ENCODE measurements at regions not wholly inside any gene's neighbourhood (a gene's known extent, or its start where the extent isn't known, plus 50 kb on each side); places are given as distances from the start of the nearest gene placed in this dataset.
"Not testable (repeated sequence)": the region's sequence is repeated elsewhere in the genome, so short reads cannot be mapped to it uniquely, and the experiment has no call there.

DNA sequence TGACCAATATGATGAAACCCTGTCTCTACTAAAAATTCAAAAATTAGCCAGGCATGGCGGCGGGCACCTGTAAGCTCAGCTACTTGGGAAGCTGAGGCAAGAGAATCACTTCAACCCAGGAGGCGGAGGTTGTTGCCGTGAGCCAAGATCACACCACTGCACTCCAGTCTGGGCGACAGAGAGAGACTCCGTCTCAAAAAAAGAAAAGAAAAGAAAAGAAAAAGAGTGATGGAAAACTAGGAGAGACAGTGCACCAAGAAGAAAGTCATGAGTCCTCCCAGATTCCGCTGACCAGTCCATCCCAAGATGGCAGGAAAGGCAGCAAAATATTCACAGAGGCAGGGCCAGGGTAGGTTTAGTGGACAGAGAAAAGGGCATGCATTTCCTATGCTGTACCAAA, 226.9 kb downstream of the ASMT start:
- H3K4me3 ChIP-seq (ENCODE audit: insufficient read depth, low read depth, low read length) = no peak overlapping the region
- WGBS, 2 experiments = 93 to 94% methylated on average over 7 of the region's 7 CpGs
- no peaks in the 10 kb centered on the region for H3K9me3 ChIP-seq (ENCODE audit: control insufficient read depth, low read length)
- no peaks in the 10 kb centered on the region for H3K4me1 ChIP-seq (ENCODE audit: control insufficient read depth, insufficient read depth, low read length)
- H3K27me3 ChIP-seq (ENCODE audit: control insufficient read depth, insufficient read depth, low read length, poor library complexity, severe bottlenecking) = no peaks in the 10 kb centered on the region
- no peak overlapping the region for H3K27ac ChIP-seq (ENCODE audit: insufficient read depth, low read depth, low read length, poor library complexity, severe bottlenecking)
- H3K36me3 ChIP-seq (ENCODE audit: control insufficient read depth, insufficient read depth, low read length) = no peaks in the 10 kb centered on the region

DNA sequence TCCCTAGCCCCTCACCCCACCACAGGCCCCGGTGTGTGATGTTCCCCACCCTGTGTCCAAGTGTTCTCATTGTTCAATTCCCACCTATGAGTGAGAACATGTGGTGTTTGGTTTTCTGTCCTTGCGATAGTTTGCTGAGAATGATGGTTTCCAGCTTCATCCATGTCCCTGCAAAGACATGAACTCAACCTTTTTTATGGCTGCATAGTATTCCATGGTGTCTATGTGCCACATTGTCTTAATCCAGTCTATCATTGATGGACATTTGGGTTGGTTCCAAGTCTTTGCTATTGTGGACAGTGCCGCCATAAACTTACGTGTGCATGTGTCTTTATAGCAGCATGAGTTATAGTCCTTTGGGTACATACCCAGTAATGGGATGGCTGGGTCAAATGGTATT, 232.1 kb downstream of the ASMT start:
- H3K27ac ChIP-seq (ENCODE audit: insufficient read depth, low read depth, low read length, poor library complexity, severe bottlenecking); H3K36me3 ChIP-seq (ENCODE audit: control insufficient read depth, insufficient read depth, low read length); H3K27me3 ChIP-seq (ENCODE audit: control insufficient read depth, insufficient read depth, low read length, poor library complexity, severe bottlenecking); H3K4me3 ChIP-seq (ENCODE audit: insufficient read depth, low read depth, low read length); H3K9me3 ChIP-seq (ENCODE audit: control insufficient read depth, low read length); H3K4me1 ChIP-seq (ENCODE audit: control insufficient read depth, insufficient read depth, low read length): not testable (repeated sequence)
- WGBS, 2 experiments = 85 to 92% methylated on average over 3 to 4 of the region's 4 CpGs

DNA sequence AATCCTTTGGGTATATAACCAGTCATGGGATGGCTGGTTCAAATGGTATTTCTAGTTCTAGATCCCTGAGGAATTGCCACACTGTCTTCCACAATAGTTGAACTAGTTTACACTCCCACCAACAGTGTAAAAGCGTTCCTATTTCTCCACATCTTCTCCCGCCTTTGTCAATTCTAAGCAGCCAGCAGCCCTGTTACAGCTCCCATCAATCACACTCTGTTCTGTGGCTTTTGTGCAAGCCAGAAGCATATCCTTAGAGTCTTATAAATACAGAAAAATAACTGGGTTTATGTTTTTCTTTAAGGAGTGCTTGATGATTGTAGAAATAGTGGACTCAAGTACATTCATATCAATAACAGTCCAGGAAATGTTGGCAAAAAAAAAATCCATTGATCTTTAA, 232.9 kb downstream of the ASMT start:
- WGBS, 2 experiments = 69 to 81% methylated on average over 2 of the region's 2 CpGs
- H3K27ac ChIP-seq (ENCODE audit: insufficient read depth, low read depth, low read length, poor library complexity, severe bottlenecking); H3K4me3 ChIP-seq (ENCODE audit: insufficient read depth, low read depth, low read length); H3K4me1 ChIP-seq (ENCODE audit: control insufficient read depth, insufficient read depth, low read length); H3K36me3 ChIP-seq (ENCODE audit: control insufficient read depth, insufficient read depth, low read length); H3K27me3 ChIP-seq (ENCODE audit: control insufficient read depth, insufficient read depth, low read length, poor library complexity, severe bottlenecking); H3K9me3 ChIP-seq (ENCODE audit: control insufficient read depth, low read length): not testable (repeated sequence)

DNA sequence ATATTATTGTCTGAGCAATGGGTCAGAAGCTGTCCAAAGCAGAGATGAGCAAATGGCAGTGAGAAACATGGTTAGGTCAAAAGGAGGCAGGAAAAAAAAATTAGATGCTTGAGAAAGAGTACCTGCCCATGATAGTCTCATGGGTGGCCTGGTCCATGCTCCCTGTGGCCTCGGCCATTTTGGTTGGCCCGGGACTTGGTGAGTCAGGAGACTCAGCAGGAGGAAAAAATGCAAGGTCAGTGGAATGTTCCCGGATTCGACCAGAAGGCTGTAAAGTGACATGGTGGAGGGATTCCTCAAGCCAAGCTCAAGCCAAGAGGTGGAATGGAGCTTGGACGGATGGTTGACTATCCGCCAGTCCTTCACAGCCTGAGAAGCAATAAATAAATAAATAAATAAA, 236.7 kb downstream of the ASMT start:
- no peak overlapping the region for H3K27ac ChIP-seq (ENCODE audit: insufficient read depth, low read depth, low read length, poor library complexity, severe bottlenecking)
- no peaks in the 10 kb centered on the region for H3K9me3 ChIP-seq (ENCODE audit: control insufficient read depth, low read length)
- WGBS, 2 experiments = 85 to 90% methylated on average over 4 to 6 of the region's 6 CpGs
- no peaks in the 10 kb centered on the region for H3K27me3 ChIP-seq (ENCODE audit: control insufficient read depth, insufficient read depth, low read length, poor library complexity, severe bottlenecking)
- H3K36me3 ChIP-seq (ENCODE audit: control insufficient read depth, insufficient read depth, low read length) = no peaks in the 10 kb centered on the region
- no peaks in the 10 kb centered on the region for H3K4me1 ChIP-seq (ENCODE audit: control insufficient read depth, insufficient read depth, low read length)
- no peak overlapping the region for H3K4me3 ChIP-seq (ENCODE audit: insufficient read depth, low read depth, low read length)

DNA sequence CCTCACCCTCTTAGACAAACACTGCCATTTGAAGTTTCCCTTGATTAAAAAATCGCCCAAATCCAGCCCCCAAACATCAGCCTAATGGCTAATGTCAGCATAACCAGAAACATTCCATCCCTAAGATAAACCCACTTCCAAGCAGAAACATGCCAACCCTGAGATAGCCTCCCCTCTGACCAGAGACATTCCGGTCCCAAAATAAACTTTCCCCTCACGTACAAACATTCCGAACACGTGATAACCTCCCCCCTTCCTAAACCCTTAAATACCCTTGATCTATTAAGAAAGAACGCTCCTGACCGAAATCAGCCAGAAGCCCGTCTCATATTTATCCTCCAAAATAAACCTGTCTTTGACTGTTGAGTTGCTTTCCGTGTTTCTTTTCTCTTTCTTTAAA, 237.2 kb downstream of the ASMT start:
- WGBS, 2 experiments = 94% methylated on average over 9 of the region's 9 CpGs
- Histone ChIP-seq H3K4me1 (ENCODE audit: control insufficient read depth, insufficient read depth, low read length) (no peaks in the 10 kb centered on the region), H3K36me3 (ENCODE audit: control insufficient read depth, insufficient read depth, low read length) (no peaks in the 10 kb centered on the region), H3K27me3 (ENCODE audit: control insufficient read depth, insufficient read depth, low read length, poor library complexity, severe bottlenecking) (no peaks in the 10 kb centered on the region), H3K9me3 (ENCODE audit: control insufficient read depth, low read length) (no peaks in the 10 kb centered on the region), H3K27ac (ENCODE audit: insufficient read depth, low read depth, low read length, poor library complexity, severe bottlenecking) (no peak overlapping the region), H3K4me3 (ENCODE audit: insufficient read depth, low read depth, low read length) (no peak overlapping the region)

DNA sequence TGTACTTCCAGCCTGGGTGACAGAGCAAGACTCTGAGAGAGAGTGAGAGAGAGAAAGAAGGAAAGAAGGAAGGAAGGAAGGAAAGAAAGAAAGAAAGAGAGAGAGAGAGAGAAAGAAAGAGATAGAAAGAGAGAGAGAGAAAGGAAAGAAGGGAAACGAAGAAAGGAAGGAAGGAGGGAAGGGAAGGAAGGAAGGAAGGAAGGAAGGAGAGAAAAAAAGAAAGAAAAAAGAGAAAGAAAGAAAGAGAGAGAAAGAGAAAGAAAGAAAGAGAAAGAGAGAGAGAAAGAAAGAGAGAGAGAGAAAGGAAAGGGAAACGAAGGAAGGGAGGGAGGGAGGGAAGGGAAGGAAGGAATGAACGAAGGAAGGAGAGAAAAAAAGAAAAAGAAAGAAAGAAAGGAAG, 238.6 kb downstream of the ASMT start:
- no peak overlapping the region for H3K27ac ChIP-seq (ENCODE audit: insufficient read depth, low read depth, low read length, poor library complexity, severe bottlenecking)
- H3K9me3 ChIP-seq (ENCODE audit: control insufficient read depth, low read length) = no peaks in the 10 kb centered on the region
- H3K4me1 ChIP-seq (ENCODE audit: control insufficient read depth, insufficient read depth, low read length) = no peaks in the 10 kb centered on the region
- WGBS, 2 experiments = 61 to 62% methylated on average over 3 of the region's 3 CpGs
- no peaks in the 10 kb centered on the region for H3K27me3 ChIP-seq (ENCODE audit: control insufficient read depth, insufficient read depth, low read length, poor library complexity, severe bottlenecking)
- H3K4me3 ChIP-seq (ENCODE audit: insufficient read depth, low read depth, low read length) = no peak overlapping the region
- no peaks in the 10 kb centered on the region for H3K36me3 ChIP-seq (ENCODE audit: control insufficient read depth, insufficient read depth, low read length)

DNA sequence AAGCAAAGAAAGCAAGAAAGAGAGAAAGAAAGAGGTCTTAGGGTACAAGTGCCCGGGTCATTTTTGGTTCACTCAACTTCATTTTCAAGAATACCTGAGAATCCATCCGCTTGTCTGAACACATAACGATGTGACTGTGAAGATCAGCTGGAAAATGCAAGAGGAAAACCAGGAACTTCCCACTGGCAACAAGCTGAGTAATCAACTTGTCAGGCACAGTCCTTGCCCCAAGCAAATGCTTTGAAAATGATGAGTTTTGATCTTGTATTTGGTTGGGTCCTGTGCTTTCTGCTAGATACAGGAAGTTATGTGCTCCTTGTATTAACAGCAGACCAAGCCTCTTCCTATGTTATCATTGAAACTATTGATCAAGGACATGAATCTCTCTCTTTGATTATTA, 239.1 kb downstream of the ASMT start:
- 95 to 96% methylated on average over 3 of the region's 3 CpGs for WGBS, 2 experiments
- no peaks in the 10 kb centered on the region for H3K36me3 ChIP-seq (ENCODE audit: control insufficient read depth, insufficient read depth, low read length)
- no peaks in the 10 kb centered on the region for H3K27me3 ChIP-seq (ENCODE audit: control insufficient read depth, insufficient read depth, low read length, poor library complexity, severe bottlenecking)

DNA sequence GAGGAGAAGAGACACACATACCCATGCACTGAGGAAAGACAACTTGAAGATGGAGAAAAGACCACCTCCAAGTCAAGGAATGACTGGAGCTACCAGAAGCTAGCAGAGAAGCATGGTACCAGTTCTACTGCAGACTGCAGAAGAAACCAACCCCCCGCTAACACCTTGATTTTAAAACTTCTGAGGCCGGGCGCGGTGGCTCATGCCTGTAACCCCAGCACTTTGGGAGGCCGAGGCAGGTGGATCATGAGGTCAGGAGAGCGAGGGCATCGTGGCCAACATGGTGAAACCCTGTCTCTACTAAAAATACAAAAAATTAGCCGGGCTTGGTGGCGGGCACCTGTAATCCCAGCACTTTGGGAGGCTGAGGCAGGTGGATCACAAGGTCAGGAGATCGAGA, 240.0 kb downstream of the ASMT start:
- not testable (repeated sequence) for H3K4me3 ChIP-seq (ENCODE audit: insufficient read depth, low read depth, low read length); H3K9me3 ChIP-seq (ENCODE audit: control insufficient read depth, low read length); H3K36me3 ChIP-seq (ENCODE audit: control insufficient read depth, insufficient read depth, low read length); H3K27me3 ChIP-seq (ENCODE audit: control insufficient read depth, insufficient read depth, low read length, poor library complexity, severe bottlenecking); H3K27ac ChIP-seq (ENCODE audit: insufficient read depth, low read depth, low read length, poor library complexity, severe bottlenecking); H3K4me1 ChIP-seq (ENCODE audit: control insufficient read depth, insufficient read depth, low read length)
- 88 to 96% methylated on average over 10 of the region's 10 CpGs for WGBS, 2 experiments

More for the DNA sequence above, 239.1 kb downstream of the ASMT start:
- no peak overlapping the region for H3K27ac ChIP-seq (ENCODE audit: insufficient read depth, low read depth, low read length, poor library complexity, severe bottlenecking)
- no peak overlapping the region for H3K4me3 ChIP-seq (ENCODE audit: insufficient read depth, low read depth, low read length)
- H3K9me3 ChIP-seq (ENCODE audit: control insufficient read depth, low read length) = no peaks in the 10 kb centered on the region
- H3K4me1 ChIP-seq (ENCODE audit: control insufficient read depth, insufficient read depth, low read length) = no peaks in the 10 kb centered on the region

DNA sequence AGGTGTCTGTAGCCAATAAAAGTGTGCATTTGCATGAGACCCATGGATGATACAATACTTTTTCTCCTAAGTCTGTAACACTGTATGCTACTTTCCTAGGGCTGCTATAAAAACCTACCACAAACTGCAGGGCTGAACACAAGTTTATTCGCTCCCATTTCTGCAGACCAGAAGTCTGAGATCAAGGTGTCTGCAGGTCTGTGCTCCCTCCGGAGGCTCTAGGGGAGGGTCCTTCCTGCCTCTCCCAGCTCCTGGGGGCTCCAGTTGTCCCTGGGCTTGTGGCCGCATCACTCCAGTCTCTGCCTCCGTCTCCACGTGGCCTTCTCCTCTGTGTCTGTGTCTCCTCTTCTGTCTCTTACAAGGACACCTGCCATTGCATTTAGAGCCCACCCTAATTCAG, 244.4 kb downstream of the ASMT start:
- not testable (repeated sequence) for H3K27me3 ChIP-seq (ENCODE audit: control insufficient read depth, insufficient read depth, low read length, poor library complexity, severe bottlenecking); H3K27ac ChIP-seq (ENCODE audit: insufficient read depth, low read depth, low read length, poor library complexity, severe bottlenecking); H3K4me1 ChIP-seq (ENCODE audit: control insufficient read depth, insufficient read depth, low read length); H3K9me3 ChIP-seq (ENCODE audit: control insufficient read depth, low read length); H3K36me3 ChIP-seq (ENCODE audit: control insufficient read depth, insufficient read depth, low read length); H3K4me3 ChIP-seq (ENCODE audit: insufficient read depth, low read depth, low read length)
- WGBS, 2 experiments = 97 to 98% methylated on average over 5 of the region's 5 CpGs

DNA sequence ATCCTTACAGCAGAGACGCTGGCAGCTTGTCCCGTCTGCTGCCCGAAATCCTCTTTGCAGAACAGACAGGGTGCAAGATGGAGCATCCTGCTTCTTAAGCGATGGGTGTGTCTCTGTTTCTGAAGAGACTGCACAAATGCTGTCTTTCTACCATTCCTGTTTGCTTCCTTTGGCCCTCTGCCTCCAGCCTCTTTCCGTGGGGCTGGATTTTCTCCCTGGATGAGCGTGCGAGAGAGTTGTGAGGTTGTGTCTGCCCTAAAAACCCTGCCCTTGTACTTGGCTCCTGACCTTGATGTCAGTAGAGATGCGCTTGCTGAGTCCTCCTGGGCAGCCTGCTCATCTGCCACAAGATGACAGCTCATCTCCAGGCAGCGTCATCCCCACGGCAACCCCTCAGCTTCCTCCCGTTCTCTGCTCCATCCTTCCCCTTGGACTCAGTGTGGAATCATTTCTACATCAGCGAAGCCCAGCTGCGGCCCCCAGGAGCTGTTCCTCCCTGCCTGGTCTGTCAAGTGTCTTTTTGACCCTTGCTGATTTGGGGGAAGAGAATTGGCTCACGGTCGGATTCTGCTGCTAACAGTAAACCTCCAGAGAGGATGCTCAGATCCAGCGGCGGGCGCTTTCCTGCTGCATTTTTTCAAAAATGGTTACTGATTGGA, 246.2 kb downstream of the ASMT start:
- Histone ChIP-seq H3K27me3 (ENCODE audit: control insufficient read depth, insufficient read depth, low read length, poor library complexity, severe bottlenecking) (no peaks in the 10 kb centered on the region), H3K36me3 (ENCODE audit: control insufficient read depth, insufficient read depth, low read length) (no peaks in the 10 kb centered on the region), H3K4me1 (ENCODE audit: control insufficient read depth, insufficient read depth, low read length) (no peaks in the 10 kb centered on the region), H3K4me3 (ENCODE audit: insufficient read depth, low read depth, low read length) (no peak overlapping the region), H3K27ac (ENCODE audit: insufficient read depth, low read depth, low read length, poor library complexity, severe bottlenecking) (no peak overlapping the region), H3K9me3 (ENCODE audit: control insufficient read depth, low read length) (no peaks in the 10 kb centered on the region)
- WGBS, 2 experiments = 88 to 91% methylated on average over 18 of the region's 18 CpGs

DNA sequence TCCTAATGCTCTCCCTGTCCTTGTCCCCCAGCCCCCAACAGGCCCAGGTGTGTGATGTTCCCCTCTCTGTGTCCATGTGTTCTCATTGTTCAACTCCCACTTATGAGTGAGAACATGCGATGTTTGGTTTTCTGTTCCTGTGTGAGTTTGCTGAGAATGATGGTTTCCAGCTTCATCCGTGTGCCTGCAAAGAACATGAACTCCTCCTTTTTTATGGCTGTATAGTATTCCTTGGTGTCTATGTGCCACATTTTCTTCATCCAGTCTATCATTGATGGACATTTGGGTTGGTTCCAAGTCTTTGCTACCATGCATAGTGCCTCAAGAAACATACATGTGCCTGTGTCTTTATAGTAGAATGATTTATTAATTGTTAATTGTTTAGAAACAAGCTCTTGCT, 249.1 kb downstream of the ASMT start:
- H3K9me3 ChIP-seq (ENCODE audit: control insufficient read depth, low read length); H3K4me3 ChIP-seq (ENCODE audit: insufficient read depth, low read depth, low read length); H3K27me3 ChIP-seq (ENCODE audit: control insufficient read depth, insufficient read depth, low read length, poor library complexity, severe bottlenecking); H3K4me1 ChIP-seq (ENCODE audit: control insufficient read depth, insufficient read depth, low read length); H3K27ac ChIP-seq (ENCODE audit: insufficient read depth, low read depth, low read length, poor library complexity, severe bottlenecking); H3K36me3 ChIP-seq (ENCODE audit: control insufficient read depth, insufficient read depth, low read length): not testable (repeated sequence)
- 72 to 94% methylated on average over 2 of the region's 2 CpGs for WGBS, 2 experiments
